Esophagus muscularis mucosa (tissue), 3 donors: ENCODE measurements at regions not wholly inside any gene's neighbourhood (a gene's known extent, or its start where the extent isn't known, plus 50 kb on each side); places are given as distances from the start of the nearest gene placed in this dataset.

Source experiments
- POLR2AphosphoS5 ChIP-seq, 2 donors: sonication (generic); formaldehyde crosslinking; IDR thresholded peaks; one replicate each; pipeline ENCODE4 v1.6.1; 2017; ENCODE audit warnings: antibody characterized with exemption in 2 of 2
- TF ChIP-seq, protein P1 (sequence below), 3 experiments: fragments of 200-600 bp in 2 of 3; fragments of 450-650 bp in 1 of 3; sonication (generic) in 2 of 3; IDR thresholded peaks; one replicate each; pipeline ENCODE4 v1.5.1; 2017 to 2019; ENCODE audit warnings: antibody characterized with exemption in 3 of 3, mild to moderate bottlenecking in 2 of 3, moderate library complexity in 1 of 3

DNA sequence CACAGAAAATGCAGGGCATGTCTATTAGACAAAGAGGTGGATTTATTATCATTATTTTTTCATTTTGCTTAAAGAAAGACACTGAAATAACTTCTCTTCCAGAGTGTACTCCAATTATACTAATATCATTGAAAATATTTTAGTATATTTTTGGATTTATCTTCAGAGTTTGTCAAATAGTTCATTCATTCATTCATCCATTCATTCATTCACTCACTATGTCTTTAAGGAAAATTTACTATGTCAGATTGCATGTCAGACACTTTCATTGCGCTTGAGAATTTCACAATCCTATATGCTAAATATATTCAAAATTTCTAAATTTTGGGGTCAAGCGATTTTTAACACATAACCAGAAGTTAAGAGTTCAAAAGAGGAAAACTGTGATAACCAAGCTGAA is 479.1 kb downstream of the ZEB2 start:
- TF ChIP-seq, protein P1, sequence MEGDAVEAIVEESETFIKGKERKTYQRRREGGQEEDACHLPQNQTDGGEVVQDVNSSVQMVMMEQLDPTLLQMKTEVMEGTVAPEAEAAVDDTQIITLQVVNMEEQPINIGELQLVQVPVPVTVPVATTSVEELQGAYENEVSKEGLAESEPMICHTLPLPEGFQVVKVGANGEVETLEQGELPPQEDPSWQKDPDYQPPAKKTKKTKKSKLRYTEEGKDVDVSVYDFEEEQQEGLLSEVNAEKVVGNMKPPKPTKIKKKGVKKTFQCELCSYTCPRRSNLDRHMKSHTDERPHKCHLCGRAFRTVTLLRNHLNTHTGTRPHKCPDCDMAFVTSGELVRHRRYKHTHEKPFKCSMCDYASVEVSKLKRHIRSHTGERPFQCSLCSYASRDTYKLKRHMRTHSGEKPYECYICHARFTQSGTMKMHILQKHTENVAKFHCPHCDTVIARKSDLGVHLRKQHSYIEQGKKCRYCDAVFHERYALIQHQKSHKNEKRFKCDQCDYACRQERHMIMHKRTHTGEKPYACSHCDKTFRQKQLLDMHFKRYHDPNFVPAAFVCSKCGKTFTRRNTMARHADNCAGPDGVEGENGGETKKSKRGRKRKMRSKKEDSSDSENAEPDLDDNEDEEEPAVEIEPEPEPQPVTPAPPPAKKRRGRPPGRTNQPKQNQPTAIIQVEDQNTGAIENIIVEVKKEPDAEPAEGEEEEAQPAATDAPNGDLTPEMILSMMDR (IDR thresholded peaks at IDR 0.05), result no peak
- no peak for TF ChIP-seq POLR2AphosphoS5 (IDR thresholded peaks at IDR 0.05)
